ENCODE measurements at regions not wholly inside any gene's neighbourhood (a gene's known extent, or its start where the extent isn't known, plus 50 kb on each side); places are given as distances from the start of the nearest gene placed in this dataset.

- no peaks in the 10 kb centered on the region for H3K79me2 ChIP-seq (ENCODE audit: insufficient read depth, low read length)
- H3K4me1 Mint-ChIP-seq: no peaks in the 10 kb centered on the region
- no peaks in the 10 kb centered on the region for H4K20me1 ChIP-seq (ENCODE audit: insufficient read depth, low read length)
- H3K9ac ChIP-seq (ENCODE audit: insufficient read depth, low read length, poor library complexity, severe bottlenecking): no peak overlapping the region
- no peak overlapping the region for H3K27ac ChIP-seq (ENCODE audit: low read depth in 1 of 2, low read length in 2 of 2)
- H3K27me3 Mint-ChIP-seq (ENCODE audit: low read depth in 3 of 3): peaks cover 0 to 1% (median 0%) of the 10 kb centered on the region in 3 donors
- no peak for DNase-seq
- no peaks in the 10 kb centered on the region for H3K36me3 ChIP-seq (replicated peaks in 1 of 2; ENCODE audit: control insufficient read depth in 1 of 2, insufficient read depth in 2 of 2, low read length in 2 of 2)
- H3K27ac Mint-ChIP-seq: no peak overlapping the region
- no peaks in the 10 kb centered on the region for H3K36me3 Mint-ChIP-seq
- H3K4me1 ChIP-seq (ENCODE audit: control insufficient read depth in 1 of 2, insufficient read depth in 2 of 2, low read length in 2 of 2): no peaks in the 10 kb centered on the region
- H3K27me3 ChIP-seq (ENCODE audit: control insufficient read depth in 2 of 2, insufficient read depth in 2 of 2, low read length in 2 of 2): no peaks in the 10 kb centered on the region
- no peaks in the 10 kb centered on the region for H3K9me3 ChIP-seq (replicated peaks in 1 of 2; ENCODE audit: control insufficient read depth in 1 of 2, insufficient read depth in 1 of 2, low read length in 2 of 2)
- intact Hi-C loops (cut with micrococcal nuclease): no loop called here
- TF ChIP-seq, protein P1, sequence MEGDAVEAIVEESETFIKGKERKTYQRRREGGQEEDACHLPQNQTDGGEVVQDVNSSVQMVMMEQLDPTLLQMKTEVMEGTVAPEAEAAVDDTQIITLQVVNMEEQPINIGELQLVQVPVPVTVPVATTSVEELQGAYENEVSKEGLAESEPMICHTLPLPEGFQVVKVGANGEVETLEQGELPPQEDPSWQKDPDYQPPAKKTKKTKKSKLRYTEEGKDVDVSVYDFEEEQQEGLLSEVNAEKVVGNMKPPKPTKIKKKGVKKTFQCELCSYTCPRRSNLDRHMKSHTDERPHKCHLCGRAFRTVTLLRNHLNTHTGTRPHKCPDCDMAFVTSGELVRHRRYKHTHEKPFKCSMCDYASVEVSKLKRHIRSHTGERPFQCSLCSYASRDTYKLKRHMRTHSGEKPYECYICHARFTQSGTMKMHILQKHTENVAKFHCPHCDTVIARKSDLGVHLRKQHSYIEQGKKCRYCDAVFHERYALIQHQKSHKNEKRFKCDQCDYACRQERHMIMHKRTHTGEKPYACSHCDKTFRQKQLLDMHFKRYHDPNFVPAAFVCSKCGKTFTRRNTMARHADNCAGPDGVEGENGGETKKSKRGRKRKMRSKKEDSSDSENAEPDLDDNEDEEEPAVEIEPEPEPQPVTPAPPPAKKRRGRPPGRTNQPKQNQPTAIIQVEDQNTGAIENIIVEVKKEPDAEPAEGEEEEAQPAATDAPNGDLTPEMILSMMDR (IDR thresholded peaks at IDR 0.05): no peak
- no peak overlapping the region for H3K4me2 ChIP-seq (replicated peaks; ENCODE audit: extremely low read depth, low read length, poor library complexity, severe bottlenecking)
- no peak overlapping the region for H2AFZ ChIP-seq (ENCODE audit: insufficient read depth, low read depth, low read length, poor library complexity, severe bottlenecking)
- H3K4me3 Mint-ChIP-seq: no peak overlapping the region
- H3K9me3 Mint-ChIP-seq: peaks cover 0 to 5% (median 3%) of the 10 kb centered on the region in 7 donors
- H3K4me3 ChIP-seq (replicated peaks in 1 of 3; ENCODE audit: low read depth in 2 of 3, low read length in 3 of 3): no peak overlapping the region
- WGBS (ENCODE audit: insufficient coverage): no CpG with 5 or more reads among the region's 1 CpG
Measured at GRCh38 chrX:14412686-14413085, 116.7 kb upstream of the GLRA2 start.

DNA sequence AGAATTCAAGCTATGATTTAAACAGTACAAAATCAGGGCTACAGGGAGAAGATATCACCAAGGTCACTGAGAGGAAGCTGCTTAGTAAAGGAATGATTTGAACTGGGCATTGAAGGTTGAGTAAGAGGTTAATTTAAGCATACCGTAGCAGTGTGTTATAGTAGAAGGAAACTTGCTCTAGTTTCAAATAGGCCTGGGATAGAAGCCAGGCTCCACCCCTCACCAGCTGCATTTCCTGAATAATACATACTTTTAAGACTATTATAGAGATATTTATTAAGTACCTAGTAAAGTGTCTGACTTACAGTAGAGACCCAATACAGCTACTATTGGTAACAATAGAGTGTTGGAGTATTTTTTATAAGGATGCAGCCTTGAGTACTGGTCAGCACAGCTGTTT, 118.0 kb upstream of the GLRA2 start:
- no peak overlapping the region for H3K4me2 ChIP-seq (replicated peaks; ENCODE audit: extremely low read depth, low read length, poor library complexity, severe bottlenecking)
- no peaks in the 10 kb centered on the region for H4K20me1 ChIP-seq (ENCODE audit: insufficient read depth, low read length)
- H3K36me3 ChIP-seq (replicated peaks in 1 of 2; ENCODE audit: control insufficient read depth in 1 of 2, insufficient read depth in 2 of 2, low read length in 2 of 2): no peaks in the 10 kb centered on the region
- H3K4me1 Mint-ChIP-seq: no peaks in the 10 kb centered on the region
- no peak overlapping the region for H3K4me3 Mint-ChIP-seq
- DNase-seq: no peak
- H3K27ac ChIP-seq (ENCODE audit: low read depth in 1 of 2, low read length in 2 of 2): no peak overlapping the region
- intact Hi-C loops (cut with micrococcal nuclease): no loop called here
- no peaks in the 10 kb centered on the region for H3K36me3 Mint-ChIP-seq
- H3K9me3 Mint-ChIP-seq: peaks cover 0 to 5% (median 3%) of the 10 kb centered on the region in 7 donors
- peaks cover 0 to 1% (median 0%) of the 10 kb centered on the region in 3 donors for H3K27me3 Mint-ChIP-seq (ENCODE audit: low read depth in 3 of 3)
- no peak overlapping the region for H3K9ac ChIP-seq (ENCODE audit: insufficient read depth, low read length, poor library complexity, severe bottlenecking)
- no peaks in the 10 kb centered on the region for H3K9me3 ChIP-seq (replicated peaks in 1 of 2; ENCODE audit: control insufficient read depth in 1 of 2, insufficient read depth in 1 of 2, low read length in 2 of 2)
- H3K27me3 ChIP-seq (ENCODE audit: control insufficient read depth in 2 of 2, insufficient read depth in 2 of 2, low read length in 2 of 2): no peaks in the 10 kb centered on the region
- TF ChIP-seq, protein P1 (IDR thresholded peaks at IDR 0.05): no peak
- no peak overlapping the region for H3K27ac Mint-ChIP-seq
- no peaks in the 10 kb centered on the region for H3K4me1 ChIP-seq (ENCODE audit: control insufficient read depth in 1 of 2, insufficient read depth in 2 of 2, low read length in 2 of 2)
- no peak overlapping the region for H3K4me3 ChIP-seq (replicated peaks in 1 of 3; ENCODE audit: low read depth in 2 of 3, low read length in 3 of 3)
- no peak overlapping the region for H2AFZ ChIP-seq (ENCODE audit: insufficient read depth, low read depth, low read length, poor library complexity, severe bottlenecking)
- no peaks in the 10 kb centered on the region for H3K79me2 ChIP-seq (ENCODE audit: insufficient read depth, low read length)
- WGBS (ENCODE audit: insufficient coverage): no CpG with 5 or more reads among the region's 1 CpG

All from CD14-positive monocyte (primary cell).